Thyroid gland (tissue), 4 donors: ENCODE measurements at regions not wholly inside any gene's neighbourhood (a gene's known extent, or its start where the extent isn't known, plus 50 kb on each side); places are given as distances from the start of the nearest gene placed in this dataset.

Experiments used
- POLR2A ChIP-seq, 2 donors: fragments of 450-650 bp; IDR thresholded peaks; one replicate each; pipeline ENCODE4 v1.6.1; 2017; ENCODE audit warnings: antibody characterized with exemption in 2 of 2, mild to moderate bottlenecking in 2 of 2, moderate library complexity in 1 of 2
- TF ChIP-seq, protein P1 (sequence below), 6 experiments: fragments of 200-600 bp in 3 of 6; fragments of 450-650 bp in 3 of 6; sonication (generic) in 3 of 6; IDR thresholded peaks; one replicate each; pipeline ENCODE4 v1.5.1; 2016 to 2019; ENCODE audit warnings: antibody characterized with exemption in 6 of 6, mild to moderate bottlenecking in 2 of 6, inconsistent platforms in 1 of 6, moderate library complexity in 1 of 6

DNA sequence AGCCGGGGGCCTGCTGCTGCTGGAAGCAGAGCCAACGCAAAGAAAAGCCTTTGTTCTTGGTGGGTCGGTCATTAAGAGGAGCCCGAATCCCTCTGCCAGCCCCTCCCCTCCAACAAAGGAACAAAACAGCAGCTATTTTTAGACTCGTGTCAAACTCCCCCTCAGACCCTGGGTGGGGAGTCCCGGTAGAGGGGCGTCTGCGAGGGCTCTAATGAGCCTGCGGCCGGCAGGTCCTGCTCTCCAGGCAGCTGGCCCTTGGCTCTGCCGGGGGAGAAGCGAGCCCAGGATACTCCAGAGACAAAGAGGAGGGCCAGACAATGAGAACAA, 114.0 kb downstream of the LHX2 start:
- TF ChIP-seq, protein P1, sequence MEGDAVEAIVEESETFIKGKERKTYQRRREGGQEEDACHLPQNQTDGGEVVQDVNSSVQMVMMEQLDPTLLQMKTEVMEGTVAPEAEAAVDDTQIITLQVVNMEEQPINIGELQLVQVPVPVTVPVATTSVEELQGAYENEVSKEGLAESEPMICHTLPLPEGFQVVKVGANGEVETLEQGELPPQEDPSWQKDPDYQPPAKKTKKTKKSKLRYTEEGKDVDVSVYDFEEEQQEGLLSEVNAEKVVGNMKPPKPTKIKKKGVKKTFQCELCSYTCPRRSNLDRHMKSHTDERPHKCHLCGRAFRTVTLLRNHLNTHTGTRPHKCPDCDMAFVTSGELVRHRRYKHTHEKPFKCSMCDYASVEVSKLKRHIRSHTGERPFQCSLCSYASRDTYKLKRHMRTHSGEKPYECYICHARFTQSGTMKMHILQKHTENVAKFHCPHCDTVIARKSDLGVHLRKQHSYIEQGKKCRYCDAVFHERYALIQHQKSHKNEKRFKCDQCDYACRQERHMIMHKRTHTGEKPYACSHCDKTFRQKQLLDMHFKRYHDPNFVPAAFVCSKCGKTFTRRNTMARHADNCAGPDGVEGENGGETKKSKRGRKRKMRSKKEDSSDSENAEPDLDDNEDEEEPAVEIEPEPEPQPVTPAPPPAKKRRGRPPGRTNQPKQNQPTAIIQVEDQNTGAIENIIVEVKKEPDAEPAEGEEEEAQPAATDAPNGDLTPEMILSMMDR (IDR thresholded peaks at IDR 0.05): no peak
- TF ChIP-seq POLR2A (IDR thresholded peaks at IDR 0.05): no peak
